ENCODE measurements at regions not wholly inside any gene's neighbourhood (a gene's known extent, or its start where the extent isn't known, plus 50 kb on each side); places are given as distances from the start of the nearest gene placed in this dataset.

DNA sequence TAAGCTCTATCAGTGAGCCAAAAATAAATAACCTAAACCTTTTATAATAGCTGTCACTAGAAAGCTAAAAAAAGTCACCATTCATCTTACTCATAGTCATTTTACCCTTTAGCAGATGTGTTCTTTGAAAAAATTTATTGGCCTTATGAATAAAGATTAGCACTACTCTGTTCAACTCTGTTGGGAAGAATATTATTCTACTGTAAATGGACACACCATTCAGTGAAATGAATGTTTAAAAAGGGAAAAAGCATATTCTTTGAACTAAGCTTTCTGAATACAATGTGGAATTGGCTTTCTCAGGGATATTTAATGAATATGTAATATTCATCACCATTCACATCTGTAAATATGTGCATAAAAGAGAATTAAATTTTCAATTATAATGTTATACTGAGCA is 422.0 kb downstream of the CBLN2 start:
- TF ChIP-seq, protein P1, sequence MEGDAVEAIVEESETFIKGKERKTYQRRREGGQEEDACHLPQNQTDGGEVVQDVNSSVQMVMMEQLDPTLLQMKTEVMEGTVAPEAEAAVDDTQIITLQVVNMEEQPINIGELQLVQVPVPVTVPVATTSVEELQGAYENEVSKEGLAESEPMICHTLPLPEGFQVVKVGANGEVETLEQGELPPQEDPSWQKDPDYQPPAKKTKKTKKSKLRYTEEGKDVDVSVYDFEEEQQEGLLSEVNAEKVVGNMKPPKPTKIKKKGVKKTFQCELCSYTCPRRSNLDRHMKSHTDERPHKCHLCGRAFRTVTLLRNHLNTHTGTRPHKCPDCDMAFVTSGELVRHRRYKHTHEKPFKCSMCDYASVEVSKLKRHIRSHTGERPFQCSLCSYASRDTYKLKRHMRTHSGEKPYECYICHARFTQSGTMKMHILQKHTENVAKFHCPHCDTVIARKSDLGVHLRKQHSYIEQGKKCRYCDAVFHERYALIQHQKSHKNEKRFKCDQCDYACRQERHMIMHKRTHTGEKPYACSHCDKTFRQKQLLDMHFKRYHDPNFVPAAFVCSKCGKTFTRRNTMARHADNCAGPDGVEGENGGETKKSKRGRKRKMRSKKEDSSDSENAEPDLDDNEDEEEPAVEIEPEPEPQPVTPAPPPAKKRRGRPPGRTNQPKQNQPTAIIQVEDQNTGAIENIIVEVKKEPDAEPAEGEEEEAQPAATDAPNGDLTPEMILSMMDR (IDR thresholded peaks at IDR 0.05): no peak
- no peak for TF ChIP-seq POLR2A (IDR thresholded peaks at IDR 0.05)
